DOHH2 (cell line): ENCODE measurements at regions not wholly inside any gene's neighbourhood (a gene's known extent, or its start where the extent isn't known, plus 50 kb on each side); places are given as distances from the start of the nearest gene placed in this dataset.

Experiments
- H3F3A ChIP-seq: fragments of 200-600 bp; sonication (generic), shearing (Covaris generic); 2 replicates; pipeline ENCODE4 v1.6.0; 2016; ENCODE audit warnings: antibody characterized with exemption, mild to moderate bottlenecking; ENCODE audit not compliant: control insufficient read depth, insufficient read depth
- H3K27ac ChIP-seq: fragments of 200-600 bp; sonication (generic); 2 replicates; pipeline ENCODE4 v1.5.1; 2014; ENCODE audit warnings: low read depth, mild to moderate bottlenecking, low read length, moderate library complexity
- H3K27me3 ChIP-seq: fragments of 200-600 bp; sonication (generic); 2 replicates; pipeline ENCODE4 v1.6.1; 2014; ENCODE audit warnings: mild to moderate bottlenecking, low read length, mixed read lengths; ENCODE audit not compliant: control insufficient read depth
- H3K36me3 ChIP-seq: fragments of 200-600 bp; sonication (generic); 2 replicates; pipeline ENCODE4 v1.6.1; 2014; ENCODE audit warnings: mild to moderate bottlenecking, low read length, moderate library complexity, mixed read lengths; ENCODE audit not compliant: control insufficient read depth
- H3K4me1 ChIP-seq: fragments of 200-600 bp; sonication (generic); 2 replicates; pipeline ENCODE4 v1.6.1; 2014; ENCODE audit warnings: mild to moderate bottlenecking, low read length, mixed read lengths; ENCODE audit not compliant: control insufficient read depth
- H3K4me2 ChIP-seq: fragments of 200-600 bp; sonication (generic); 2 replicates; pipeline ENCODE4 v1.6.0; 2014; ENCODE audit warnings: mild to moderate bottlenecking, low read length, moderate library complexity
- H3K4me3 ChIP-seq: fragments of 200-600 bp; sonication (generic); 2 replicates; pipeline ENCODE4 v1.5.1; 2014; ENCODE audit warnings: mild to moderate bottlenecking, low read length, mixed read lengths
- H3K79me2 ChIP-seq: fragments of 200-600 bp; sonication (generic); 2 replicates; pipeline ENCODE4 v1.6.1; 2014; ENCODE audit warnings: mild to moderate bottlenecking, low read length, mixed read lengths; ENCODE audit not compliant: control insufficient read depth
- H3K9me2 ChIP-seq: fragments of 200-600 bp; sonication (generic); replicated peaks from 2 replicates; pipeline ENCODE4 v1.6.1; 2014; ENCODE audit warnings: mild to moderate bottlenecking, low read length, mixed read lengths; ENCODE audit not compliant: control insufficient read depth
- H3K9me3 ChIP-seq: fragments of 200-600 bp; sonication (generic); 2 replicates; pipeline ENCODE4 v1.6.1; 2014; ENCODE audit warnings: antibody characterized with exemption, low read length, mixed read lengths; ENCODE audit not compliant: control insufficient read depth, insufficient read depth
- H4K20me1 ChIP-seq: fragments of 200-600 bp; sonication (generic); 2 replicates; pipeline ENCODE4 v1.6.0; 2014; ENCODE audit warnings: low read depth, mild to moderate bottlenecking, antibody characterized with exemption, low read length, moderate library complexity; ENCODE audit not compliant: control insufficient read depth, insufficient read depth
- EZH2phosphoT487 ChIP-seq: fragments of 200-600 bp; sonication (generic); IDR thresholded peaks from 2 replicates; pipeline ENCODE4 v1.6.1; 2017; ENCODE audit warnings: borderline replicate concordance, mild to moderate bottlenecking, antibody characterized with exemption, low read length, moderate library complexity, mixed read lengths
- TF ChIP-seq, protein P1 (sequence below): fragments of 200-600 bp; sonication (generic); IDR thresholded peaks from one replicate; pipeline ENCODE4 v1.5.1; 2014; ENCODE audit warnings: antibody characterized with exemption, mild to moderate bottlenecking, low read depth, low read length; ENCODE audit not compliant: poor library complexity, severe bottlenecking

DNA sequence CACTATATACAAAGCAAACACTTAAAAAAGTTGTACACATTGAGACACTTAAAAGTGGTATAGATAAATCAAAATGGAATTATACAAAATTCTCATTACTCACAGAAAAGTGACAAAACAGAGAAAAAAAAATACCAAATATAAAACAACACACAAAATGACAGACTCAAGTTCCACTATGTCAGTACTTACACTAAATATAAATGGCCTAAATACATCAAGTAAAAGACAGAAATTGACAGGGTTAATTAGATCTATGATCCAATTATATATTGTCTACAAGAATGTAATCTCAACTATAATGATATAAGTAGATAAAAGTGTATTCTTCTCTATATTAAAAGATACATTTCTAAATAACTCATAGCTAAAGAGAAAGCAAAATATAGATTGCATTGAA lies 401.6 kb upstream of the PFKP start:
- TF ChIP-seq, protein P1, sequence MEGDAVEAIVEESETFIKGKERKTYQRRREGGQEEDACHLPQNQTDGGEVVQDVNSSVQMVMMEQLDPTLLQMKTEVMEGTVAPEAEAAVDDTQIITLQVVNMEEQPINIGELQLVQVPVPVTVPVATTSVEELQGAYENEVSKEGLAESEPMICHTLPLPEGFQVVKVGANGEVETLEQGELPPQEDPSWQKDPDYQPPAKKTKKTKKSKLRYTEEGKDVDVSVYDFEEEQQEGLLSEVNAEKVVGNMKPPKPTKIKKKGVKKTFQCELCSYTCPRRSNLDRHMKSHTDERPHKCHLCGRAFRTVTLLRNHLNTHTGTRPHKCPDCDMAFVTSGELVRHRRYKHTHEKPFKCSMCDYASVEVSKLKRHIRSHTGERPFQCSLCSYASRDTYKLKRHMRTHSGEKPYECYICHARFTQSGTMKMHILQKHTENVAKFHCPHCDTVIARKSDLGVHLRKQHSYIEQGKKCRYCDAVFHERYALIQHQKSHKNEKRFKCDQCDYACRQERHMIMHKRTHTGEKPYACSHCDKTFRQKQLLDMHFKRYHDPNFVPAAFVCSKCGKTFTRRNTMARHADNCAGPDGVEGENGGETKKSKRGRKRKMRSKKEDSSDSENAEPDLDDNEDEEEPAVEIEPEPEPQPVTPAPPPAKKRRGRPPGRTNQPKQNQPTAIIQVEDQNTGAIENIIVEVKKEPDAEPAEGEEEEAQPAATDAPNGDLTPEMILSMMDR: no peak
- TF ChIP-seq EZH2phosphoT487: no peak
- Histone ChIP-seq H3K9me2 (no peaks in the 10 kb centered on the region), H3F3A (no peaks in the 10 kb centered on the region), H3K27ac (no peak overlapping the region), H3K79me2 (no peaks in the 10 kb centered on the region), H3K4me2 (no peak overlapping the region), H3K27me3 (no peaks in the 10 kb centered on the region), H3K9me3 (0 out of 2 replicates have a peak, but pooled peaks cover 4% of the 10 kb centered on the region), H3K36me3 (no peaks in the 10 kb centered on the region), H3K4me1 (no peaks in the 10 kb centered on the region), H3K4me3 (no peak overlapping the region), H4K20me1 (no peaks in the 10 kb centered on the region)

- H3K4me1 ChIP-seq: no peaks in the 10 kb centered on the region
- 0 out of 2 replicates have a peak, but pooled peaks cover 4% of the 10 kb centered on the region for H3K9me3 ChIP-seq
- H3K9me2 ChIP-seq: no peaks in the 10 kb centered on the region
- H3K4me2 ChIP-seq: no peak overlapping the region
- no peak overlapping the region for H3K27ac ChIP-seq
- no peaks in the 10 kb centered on the region for H3K79me2 ChIP-seq
- H3K4me3 ChIP-seq: no peak overlapping the region
- no peaks in the 10 kb centered on the region for H4K20me1 ChIP-seq
- TF ChIP-seq EZH2phosphoT487: no peak
- TF ChIP-seq, protein P1: no peak
- no peaks in the 10 kb centered on the region for H3K27me3 ChIP-seq
- H3K36me3 ChIP-seq: no peaks in the 10 kb centered on the region
- no peaks in the 10 kb centered on the region for H3F3A ChIP-seq
Observed at GRCh38 chr10:2660276-2660675, 407.1 kb upstream of the PFKP start.

GRCh38 chr10:2659660-2660209 lies 407.6 kb upstream of the PFKP start:
- H3K9me2 ChIP-seq: no peaks in the 10 kb centered on the region
- no peak overlapping the region for H3K4me3 ChIP-seq
- no peaks in the 10 kb centered on the region for H3F3A ChIP-seq
- 0 out of 2 replicates have a peak, but pooled peaks cover 3% of the 10 kb centered on the region for H3K9me3 ChIP-seq
- H4K20me1 ChIP-seq: no peaks in the 10 kb centered on the region
- TF ChIP-seq, protein P1: no peak
- TF ChIP-seq EZH2phosphoT487: no peak
- no peaks in the 10 kb centered on the region for H3K27me3 ChIP-seq
- H3K36me3 ChIP-seq: no peaks in the 10 kb centered on the region
- H3K27ac ChIP-seq: no peak overlapping the region
- no peaks in the 10 kb centered on the region for H3K79me2 ChIP-seq
- H3K4me2 ChIP-seq: no peak overlapping the region
- H3K4me1 ChIP-seq: no peaks in the 10 kb centered on the region
